NCI-H774 (cell line): ENCODE measurements at regions not wholly inside any gene's neighbourhood (a gene's known extent, or its start where the extent isn't known, plus 50 kb on each side); places are given as distances from the start of the nearest gene placed in this dataset.
A peak's percentile ranks its signal among the peaks of the same experiment; 100 is the strongest.
"Not testable (repeated sequence)": the region's sequence is repeated elsewhere in the genome, so short reads cannot be mapped to it uniquely, and the experiment has no call there.

ENCODE experiments used
- DNase-seq: peaks from one replicate; lab custom pipeline; 2025; lab: John Stamatoyannopoulos, UW

DNA sequence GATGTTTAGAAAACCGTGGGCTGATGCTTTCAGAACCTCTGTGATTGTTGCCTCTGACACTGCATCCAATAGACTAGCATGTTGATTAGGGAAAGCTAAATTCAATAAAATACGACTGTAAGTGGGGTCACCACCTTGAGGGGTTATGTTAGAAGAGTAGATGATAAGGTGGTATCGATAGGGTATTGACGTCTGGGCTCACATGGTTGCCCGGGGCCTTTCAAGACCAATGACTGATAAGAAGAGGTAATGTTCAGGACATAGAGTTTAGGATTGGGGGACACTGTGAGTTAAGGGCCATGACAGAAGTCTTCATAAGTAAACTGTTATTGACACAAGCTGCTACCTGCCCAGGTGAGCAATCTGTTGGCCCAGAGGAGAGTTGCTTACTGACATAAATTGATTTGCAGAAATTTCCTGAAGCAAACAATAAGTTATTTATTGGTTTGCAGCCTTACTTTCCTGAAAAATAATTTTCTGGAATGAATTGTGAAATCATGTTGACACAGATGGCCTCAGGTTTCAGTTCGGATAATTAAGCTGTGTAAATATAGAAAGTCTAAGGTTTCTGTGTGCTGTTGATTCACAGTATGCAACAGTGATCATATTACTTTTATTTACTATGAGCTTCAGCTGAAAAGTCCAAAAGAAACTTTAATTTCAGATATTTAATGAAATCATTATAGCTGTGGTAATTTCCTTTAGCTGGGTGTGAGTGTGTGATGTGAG lies 289.9 kb upstream of the PRSS16 start:
- DNase-seq = not testable (repeated sequence)

- DNase-seq = not testable (repeated sequence)
Observed at GRCh38 chr6:26961236-26961635, 286.3 kb upstream of the PRSS16 start.

DNA sequence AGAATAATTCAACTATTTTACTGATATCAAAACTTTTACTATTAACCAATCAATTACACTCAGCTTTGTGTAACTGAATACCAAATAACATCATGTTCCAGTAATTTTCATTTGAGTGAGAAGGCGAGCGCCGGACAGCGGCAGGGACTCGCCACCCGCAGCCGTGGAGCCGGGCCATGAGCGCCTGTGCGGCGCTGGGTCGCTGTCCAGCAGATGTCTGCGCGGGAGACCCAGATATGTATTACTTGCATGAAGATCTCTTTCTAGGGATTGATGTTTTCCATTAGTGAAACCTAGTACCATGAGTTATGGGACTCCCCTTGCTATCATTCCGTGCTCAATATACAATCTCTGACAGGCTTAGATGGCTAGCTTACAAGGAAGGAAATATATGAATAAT lies 245.1 kb upstream of the PRSS16 start:
- no peak for DNase-seq

- no peak for DNase-seq
Observed at GRCh38 chr6:27007020-27007419, 240.5 kb upstream of the PRSS16 start.

DNA sequence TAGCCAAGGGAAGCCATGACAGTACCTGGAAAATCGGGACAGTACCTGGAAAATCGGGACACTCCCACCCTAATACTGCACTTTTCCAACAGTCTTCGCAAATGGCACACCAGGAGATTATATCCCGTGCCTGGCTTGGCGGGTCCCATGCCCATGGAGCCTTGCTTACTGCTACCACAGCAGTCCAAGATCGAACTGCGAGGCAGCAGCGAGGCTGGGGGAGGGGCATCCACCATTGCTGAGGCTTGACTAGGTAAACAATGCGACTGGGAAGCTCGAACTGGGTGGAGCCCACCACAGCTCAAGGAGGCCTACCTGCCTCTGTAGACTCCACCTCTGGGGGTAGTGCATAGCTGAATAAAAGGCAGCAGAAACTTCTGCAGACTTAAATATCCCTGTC lies 238.9 kb upstream of the PRSS16 start:
- not testable (repeated sequence) for DNase-seq

GRCh38 chr6:27014053-27014452 lies 233.4 kb upstream of the PRSS16 start:
- not testable (repeated sequence) for DNase-seq

GRCh38 chr6:27016689-27017088 lies 230.8 kb upstream of the PRSS16 start:
- no peak for DNase-seq

DNA sequence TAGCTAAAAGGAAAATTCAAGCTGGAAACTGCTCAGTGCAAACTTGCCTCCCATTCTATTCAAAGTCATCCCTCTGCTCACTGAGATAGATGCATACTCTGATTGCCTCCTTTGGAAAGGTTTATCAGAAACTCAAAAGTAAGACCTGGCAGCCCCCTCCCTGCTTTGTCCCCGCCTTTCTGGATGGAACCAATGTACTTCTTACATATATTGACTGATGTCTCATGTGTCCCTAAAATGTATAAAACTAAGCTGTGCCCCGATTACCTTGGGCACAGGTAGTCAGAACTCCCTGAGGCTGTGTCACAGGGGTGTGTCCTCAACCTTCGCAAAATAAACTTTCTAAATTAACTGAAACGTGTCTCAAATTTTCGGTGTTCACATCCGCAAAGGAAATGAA lies 229.1 kb upstream of the PRSS16 start:
- DNase-seq = not testable (repeated sequence)

- peak; percentile 92 for DNase-seq
Observed at GRCh38 chr6:27019651-27020552, 227.6 kb upstream of the PRSS16 start.

GRCh38 chr6:27020553-27020880 lies 227.0 kb upstream of the PRSS16 start:
- DNase-seq = no peak

- DNase-seq = no peak
Observed at GRCh38 chr6:27023664-27024063, 223.8 kb upstream of the PRSS16 start.

DNA sequence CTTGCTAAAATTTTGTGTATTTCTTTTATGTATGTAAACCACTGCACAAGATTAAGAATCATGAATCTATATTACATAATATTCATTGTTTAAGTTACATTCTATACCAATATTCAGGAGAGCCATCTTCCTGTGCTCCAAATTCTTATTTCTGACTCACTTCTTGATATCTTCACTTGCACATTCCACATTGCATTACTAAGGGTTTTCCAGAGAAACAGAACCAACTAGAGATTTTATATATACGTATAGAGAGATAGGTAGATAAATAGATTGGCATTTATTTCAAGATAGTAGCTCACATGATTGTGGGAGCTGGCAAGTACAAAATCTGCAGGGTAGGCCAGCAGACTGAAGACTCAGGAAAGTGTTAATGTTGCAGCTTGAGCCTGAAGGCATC lies 222.2 kb upstream of the PRSS16 start:
- DNase-seq = no peak

GRCh38 chr6:27026361-27026760 lies 221.1 kb upstream of the PRSS16 start:
- no peak for DNase-seq

- DNase-seq = no peak
Observed at GRCh38 chr6:27031302-27031701, 216.2 kb upstream of the PRSS16 start.

DNA sequence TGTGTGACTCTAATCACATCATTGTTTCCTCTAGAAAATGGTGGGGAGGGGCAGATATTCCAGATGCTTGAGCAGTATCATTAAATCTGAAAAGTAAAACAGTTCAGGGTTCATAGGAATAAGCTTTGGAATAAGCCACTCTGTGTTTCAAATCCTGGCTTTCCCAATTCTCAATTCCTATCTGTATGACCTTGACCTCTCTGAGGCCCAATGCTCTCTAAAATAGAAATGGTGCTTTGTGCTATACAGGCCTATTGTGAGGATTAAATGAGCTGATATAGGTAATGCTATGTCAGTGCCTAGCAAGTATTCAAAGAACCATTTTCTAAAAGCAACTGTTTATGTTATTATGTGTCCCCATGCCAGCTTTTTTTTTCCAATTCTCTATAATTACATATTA lies 209.0 kb upstream of the PRSS16 start:
- no peak for DNase-seq

DNA sequence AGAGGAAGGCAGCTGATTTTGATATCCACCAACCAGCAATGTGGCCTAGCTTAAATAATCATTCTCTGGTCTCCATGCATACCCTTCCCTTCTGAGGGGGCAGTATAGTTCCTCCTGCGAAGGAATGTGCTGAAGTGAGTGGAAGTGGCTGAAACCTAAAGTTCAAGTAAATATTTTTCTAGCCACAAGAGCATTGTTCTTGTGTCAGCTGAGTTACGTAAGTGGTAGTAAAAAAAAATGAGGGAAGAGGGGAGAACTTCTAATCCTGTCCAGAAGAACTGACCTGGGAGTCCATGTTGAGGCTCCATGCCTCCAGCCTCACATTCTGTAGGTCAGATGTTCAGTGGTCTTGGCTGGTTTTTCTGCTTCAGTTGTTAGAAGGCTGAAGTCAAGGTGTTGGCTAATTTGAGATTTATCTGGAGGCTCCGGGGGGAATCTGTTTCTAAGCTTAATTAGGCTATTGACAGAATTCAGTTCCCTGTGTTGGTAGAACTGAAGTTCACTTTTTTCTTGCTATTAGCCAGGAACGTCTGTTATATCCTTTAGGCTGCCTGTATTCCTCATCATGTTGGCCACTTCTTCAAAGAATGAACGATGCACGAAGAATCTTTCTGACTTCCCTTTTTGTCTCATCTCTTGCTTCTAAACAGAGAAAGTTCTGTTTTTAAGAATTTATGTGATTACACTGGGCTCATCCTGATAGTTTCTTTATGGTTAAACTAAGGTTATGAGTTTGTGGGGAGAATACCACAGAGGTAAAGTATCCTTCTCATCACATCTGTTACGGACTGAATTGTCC lies 207.1 kb upstream of the PRSS16 start:
- no peak for DNase-seq

- no peak for DNase-seq
Observed at GRCh38 chr6:27043244-27043643, 204.3 kb upstream of the PRSS16 start.

- DNase-seq = not testable (repeated sequence)
Observed at GRCh38 chr6:27045131-27045530, 202.4 kb upstream of the PRSS16 start.

DNA sequence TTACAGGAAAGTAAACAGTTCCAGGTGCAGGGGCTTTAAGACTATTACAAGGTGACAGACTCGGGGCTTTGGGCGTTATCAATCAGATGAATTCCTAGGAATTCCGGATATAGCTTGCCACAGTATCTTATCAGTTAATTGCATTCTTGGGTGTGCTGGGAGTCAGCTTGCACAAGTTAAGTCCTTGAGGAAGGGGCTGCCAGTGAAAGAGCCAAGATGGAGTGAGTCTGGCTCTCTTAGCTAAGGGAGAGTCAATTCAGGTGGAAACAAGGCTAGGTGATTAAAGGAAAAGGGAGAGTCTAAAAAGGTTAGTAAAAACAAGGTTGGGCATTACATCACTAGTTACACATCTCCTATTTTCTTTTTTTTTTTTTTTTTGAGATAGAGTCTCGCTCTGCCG lies 199.8 kb upstream of the PRSS16 start:
- not testable (repeated sequence) for DNase-seq

- DNase-seq = no peak
Observed at GRCh38 chr6:27049863-27050781, 197.4 kb upstream of the PRSS16 start.

DNA sequence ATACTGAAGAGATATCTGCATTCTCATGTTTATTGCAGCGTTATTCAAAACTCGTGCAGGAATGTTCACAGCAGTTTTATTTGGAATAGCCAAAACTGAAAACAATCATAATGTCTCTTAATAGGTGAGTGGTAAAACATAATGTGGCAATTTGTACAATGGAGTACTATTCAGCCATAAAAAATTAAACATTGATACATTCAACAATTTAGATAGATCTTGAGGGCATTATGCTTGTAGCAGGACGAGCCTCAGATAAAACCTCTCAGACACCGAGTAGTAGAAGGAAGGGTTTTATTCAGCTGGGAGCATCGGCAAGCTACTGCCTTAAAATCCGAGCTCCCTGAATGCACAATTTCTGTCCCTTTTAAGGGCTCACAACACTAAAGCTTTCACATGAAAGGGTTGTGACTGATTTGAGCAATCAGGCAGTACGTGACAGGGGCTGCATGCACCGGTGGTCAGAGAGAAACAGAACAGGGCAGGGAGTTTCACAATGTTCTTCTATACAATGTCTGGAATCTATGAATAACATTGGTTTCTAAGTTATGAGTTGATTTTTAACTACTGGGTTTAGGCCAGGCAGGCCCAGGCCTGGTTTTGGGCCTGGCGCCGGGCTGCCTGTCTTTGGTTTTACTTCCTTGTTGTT lies 195.3 kb upstream of the PRSS16 start:
- DNase-seq = not testable (repeated sequence)
